SKM-1 treated with dmso at 0.1 percent for 144 hours (cell line): ENCODE measurements at regions not wholly inside any gene's neighbourhood (a gene's known extent, or its start where the extent isn't known, plus 50 kb on each side); places are given as distances from the start of the nearest gene placed in this dataset.
"Not testable (repeated sequence)": the region's sequence is repeated elsewhere in the genome, so short reads cannot be mapped to it uniquely, and the experiment has no call there.

Source experiments
- DNase-seq: peaks from one replicate; lab custom pipeline; 2025; ENCODE audit not compliant: unreplicated experiment; lab: John Stamatoyannopoulos, UW

DNA sequence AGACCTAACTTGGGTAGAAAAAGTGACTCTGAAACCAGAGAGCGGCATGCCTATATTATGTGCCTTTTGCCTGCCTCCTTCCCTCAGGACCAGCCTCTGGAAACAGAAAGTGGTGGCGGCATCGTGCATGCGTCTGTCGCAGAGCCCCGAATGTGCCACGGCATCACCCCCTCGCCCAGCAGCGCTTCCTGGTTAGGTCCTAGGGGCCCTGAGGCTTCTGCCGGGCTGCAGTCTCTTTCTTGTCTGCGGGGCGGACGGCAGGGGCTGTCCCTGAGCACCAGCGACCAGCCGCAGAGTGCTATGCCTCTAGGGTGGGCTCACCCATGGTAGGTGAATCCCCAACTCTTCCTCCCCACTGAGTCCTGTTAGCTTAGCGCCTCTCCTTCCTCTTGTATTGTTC lies 68.7 kb downstream of the VSIG4 start:
- DNase-seq, result no peak

DNA sequence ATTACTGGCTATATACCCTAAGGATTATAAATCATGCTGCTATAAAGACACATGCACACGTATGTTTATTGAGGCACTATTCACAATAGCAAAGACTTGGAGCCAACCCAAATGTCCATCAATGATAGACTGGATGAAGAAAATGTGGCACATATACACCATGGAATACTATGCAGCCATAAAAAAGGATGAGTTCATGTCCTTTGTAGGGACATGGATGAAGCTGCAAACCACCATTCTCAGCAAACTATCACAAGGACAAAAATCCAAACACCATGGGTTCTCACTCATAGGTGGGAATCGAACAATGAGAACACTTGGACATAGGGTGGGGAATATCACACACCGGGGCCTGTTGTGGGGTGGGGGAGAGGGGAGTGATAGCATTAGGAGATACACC lies 72.7 kb downstream of the VSIG4 start:
- not testable (repeated sequence) for DNase-seq

GRCh38 chrX:65961714-65962113 lies 78.2 kb downstream of the VSIG4 start:
- DNase-seq, result no peak

DNA sequence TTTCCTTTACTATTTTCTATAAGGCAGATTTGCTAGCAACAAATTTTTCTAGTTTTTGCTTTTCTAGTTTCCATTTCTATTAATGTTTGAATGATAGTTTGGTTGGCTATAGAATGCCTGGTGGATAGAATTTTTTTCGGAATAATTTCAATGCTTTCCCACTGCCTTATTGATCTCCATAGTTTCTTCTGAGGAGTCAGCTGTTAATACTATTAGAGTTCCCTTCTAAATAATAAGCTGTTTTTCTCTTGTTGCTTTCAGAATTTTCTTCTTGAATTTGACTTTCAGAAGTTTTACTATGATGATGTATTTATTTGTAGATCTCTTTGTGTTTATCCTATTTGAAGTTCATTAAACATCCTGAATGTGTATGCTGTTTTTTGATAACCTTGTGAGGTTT lies 91.8 kb downstream of the VSIG4 start:
- DNase-seq, result no peak

DNA sequence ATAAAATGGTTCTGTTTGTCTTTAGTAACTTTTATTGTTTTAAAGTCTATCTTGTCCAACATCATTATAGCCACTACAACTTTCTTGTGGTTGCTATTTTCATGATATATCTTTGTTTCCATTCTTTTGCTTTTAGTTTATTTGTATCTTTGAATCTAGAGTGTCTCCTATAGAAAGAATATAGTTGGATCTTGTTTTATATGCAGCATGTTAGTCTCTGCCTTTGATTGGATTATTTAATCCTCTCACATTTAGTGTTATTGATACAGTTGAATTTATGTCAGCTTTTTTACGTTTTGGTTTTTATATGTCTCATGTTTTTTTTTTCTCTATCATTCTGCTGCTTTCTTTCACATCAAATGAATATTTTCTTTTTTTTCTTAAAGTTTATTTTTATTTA lies 98.1 kb downstream of the VSIG4 start:
- DNase-seq, result no peak

DNA sequence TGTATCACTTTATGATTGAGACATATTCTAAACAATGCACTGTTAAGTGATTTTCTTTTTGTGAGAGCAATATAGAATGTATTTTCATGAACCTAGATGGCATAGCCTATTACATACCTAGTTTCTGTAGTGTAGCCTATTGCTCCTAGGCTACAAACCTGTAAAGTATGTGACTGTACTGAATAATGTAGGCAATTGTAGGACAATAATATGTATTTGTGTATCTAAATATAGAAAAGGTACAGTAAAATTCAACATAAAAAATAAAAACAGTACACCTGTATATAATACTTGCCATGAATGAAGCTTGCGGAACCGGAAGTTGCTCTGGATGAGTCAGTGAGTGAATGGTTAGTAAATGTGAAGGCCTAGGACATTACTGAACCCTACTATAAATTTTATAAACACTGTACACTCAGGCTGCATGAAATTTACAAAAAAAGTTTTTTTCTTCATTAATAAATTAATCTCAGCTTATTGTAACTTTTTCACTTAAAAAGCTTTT lies 106.7 kb downstream of the VSIG4 start:
- DNase-seq, result no peak

DNA sequence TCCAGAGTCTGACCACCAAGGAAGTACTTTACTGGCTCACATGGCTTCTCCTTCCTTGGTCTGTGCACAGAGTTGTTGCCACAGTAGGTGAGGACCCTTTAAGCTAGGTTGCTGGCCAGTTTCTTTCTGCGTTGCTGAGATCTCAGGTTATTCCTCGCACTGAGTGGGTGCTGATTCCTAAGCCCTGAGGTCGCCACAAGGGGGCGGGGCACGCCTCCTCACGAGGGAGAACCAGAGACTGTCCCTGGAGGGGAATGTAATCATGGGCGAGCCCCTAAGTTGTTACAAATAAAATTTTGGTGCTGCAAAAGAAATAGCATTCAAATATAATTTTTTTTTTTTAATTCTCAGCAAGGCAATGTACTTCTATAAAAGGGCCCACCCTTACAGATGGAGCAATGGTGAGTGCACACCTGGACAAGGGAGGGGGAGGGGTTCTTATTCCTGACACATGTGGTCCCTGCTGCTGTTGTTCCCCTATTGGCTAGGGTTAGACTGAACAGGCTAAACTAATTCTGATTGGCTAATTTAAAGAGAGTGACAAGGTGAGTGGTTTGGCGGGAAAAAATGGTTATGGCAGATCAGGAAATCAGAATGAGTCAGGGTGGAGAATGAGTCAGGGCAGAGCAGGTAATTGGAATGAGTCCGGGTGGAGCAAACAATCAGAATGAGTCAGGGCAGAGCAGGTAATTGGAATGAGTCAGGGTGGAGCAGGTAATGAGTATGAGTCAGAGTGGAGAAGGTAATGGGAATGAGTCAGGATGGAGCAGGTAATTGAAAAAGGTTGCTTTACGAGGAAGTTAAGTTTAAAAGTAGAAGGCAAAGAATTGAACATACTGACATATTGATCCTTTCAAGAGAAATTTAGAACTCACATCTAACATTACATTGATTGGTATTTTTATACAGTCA lies 107.5 kb downstream of the VSIG4 start:
- no peak for DNase-seq

GRCh38 chrX:65928522-65928921 lies 111.4 kb downstream of the VSIG4 start:
- DNase-seq, result no peak

DNA sequence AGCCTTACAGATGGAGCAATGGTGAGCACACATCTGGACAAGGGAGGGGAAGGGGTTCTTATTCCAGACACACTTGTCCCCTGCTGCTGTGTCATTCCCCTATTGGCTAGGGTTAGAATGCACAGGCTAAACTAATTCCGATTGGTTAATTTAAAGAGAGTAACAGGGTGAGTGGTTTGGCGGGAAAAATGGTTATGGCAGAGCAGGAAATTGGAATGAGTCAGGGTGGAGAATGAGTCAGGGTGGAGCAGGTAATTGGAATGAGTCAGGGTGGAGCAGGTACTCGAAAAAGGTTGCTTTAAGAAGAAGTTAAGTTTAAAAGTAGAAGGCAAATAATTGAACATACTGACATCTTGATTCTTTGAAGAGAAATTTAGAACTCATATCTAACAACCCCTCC lies 112.5 kb downstream of the VSIG4 start:
- not testable (repeated sequence) for DNase-seq

DNA sequence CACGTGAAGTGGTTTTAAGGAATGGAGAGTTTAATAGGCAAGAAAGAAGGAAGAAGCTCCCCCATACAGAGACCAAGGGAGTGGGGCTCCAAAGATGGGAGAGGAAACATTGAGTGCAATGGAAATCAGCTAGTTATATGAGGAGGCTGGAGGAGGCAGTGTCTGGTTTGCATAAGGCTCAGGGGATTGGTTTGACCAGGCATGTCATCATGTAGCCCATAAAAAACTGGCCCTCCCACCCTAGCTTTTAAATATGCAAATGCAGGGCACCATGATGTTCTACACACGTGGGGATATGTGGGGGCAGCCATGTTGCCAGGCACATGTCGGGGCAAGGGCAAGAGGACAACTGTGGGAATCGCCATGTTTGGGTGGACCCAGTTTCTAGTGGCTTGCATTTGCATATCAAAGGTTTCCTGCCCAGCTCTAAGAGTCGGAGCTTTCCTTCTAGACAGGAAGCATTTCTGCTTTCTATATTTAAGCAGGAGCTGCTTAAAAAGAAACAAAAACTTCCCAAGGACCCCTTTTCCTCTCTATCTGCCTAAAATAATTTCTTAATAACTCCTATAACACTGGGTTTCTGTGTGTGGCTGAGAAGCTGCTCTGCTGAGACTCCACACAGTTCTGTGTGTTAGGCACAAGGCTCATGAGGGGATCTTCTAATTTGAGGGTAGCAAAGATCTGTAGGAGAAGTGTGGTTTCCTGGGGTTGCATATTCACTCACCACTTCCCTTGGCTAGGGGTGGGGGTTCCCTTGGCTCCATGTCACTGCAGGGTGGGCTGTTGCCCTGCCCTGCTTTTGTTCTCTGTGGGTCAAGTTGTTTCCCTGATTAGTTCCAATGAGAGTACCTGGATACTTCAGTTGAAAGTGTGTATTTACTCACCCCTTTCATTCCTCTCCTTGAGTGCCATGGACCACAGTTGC lies 113.5 kb downstream of the VSIG4 start:
- no peak for DNase-seq

- no peak for DNase-seq
Observed at GRCh38 chrX:65925592-65925991, 114.3 kb downstream of the VSIG4 start.

- DNase-seq, result no peak
Observed at GRCh38 chrX:65925005-65925404, 114.9 kb downstream of the VSIG4 start.

- DNase-seq, result no peak
Observed at GRCh38 chrX:65921363-65921762, 118.5 kb downstream of the VSIG4 start.

DNA sequence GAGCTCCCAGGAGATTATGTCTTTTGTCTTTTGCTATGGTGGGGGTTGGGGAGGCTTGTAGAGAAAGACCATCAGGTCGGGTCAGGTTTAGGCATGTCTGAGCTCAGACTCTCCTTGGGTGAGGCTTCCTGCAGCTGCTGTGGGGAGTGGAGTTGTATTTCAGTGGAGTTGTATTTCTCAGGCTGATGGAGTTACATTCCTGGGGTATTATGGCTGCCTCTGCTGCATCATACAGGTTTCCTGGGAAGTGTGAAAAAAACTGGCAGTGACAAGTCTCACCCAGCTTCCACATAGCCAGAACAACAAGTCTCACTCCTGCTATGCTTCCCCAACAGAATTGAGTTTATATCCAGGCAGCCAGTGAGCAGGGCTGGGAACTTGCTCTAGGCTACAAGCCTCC lies 119.3 kb downstream of the VSIG4 start:
- DNase-seq, result no peak

DNA sequence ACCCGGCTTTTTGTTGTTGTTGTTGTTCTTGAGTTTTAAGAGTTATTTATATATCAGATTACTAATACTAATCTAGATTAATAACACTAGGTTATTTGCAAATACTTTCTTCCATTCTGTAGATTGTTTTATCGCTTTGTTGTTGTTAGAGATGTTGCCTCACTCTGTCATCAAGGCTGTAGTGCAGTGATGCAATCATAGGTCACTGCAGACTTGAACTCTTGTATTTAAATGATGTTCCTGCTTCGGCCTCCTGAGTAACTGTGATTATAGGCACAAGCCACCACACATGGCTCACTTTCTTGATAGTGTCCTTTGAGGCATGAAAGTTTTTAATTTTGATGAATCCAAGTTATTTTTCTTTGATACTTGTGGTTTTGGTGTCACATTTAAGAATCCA lies 129.0 kb downstream of the VSIG4 start:
- no peak for DNase-seq

DNA sequence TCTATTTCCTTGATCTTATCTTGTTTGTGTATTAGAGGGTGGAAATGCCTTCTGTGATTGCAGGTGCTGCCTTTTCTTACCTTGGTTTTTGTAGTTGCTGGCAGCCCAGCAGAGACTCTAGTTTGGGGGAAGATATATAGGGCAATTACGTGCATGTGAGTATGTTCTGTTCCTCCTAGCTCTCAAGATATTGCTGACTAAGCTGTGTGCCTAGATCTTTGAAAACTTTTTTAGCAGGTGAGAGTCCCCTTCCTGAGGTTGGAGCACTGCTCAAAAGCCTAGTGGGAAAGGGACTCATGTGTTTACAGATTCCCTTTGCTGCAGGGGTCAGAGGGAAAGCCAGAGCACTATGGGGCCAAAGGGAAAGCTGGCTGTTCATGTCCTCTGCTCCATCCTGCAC lies 136.1 kb downstream of the VSIG4 start:
- DNase-seq, result no peak

- DNase-seq, result no peak
Observed at GRCh38 chrX:65902011-65902410, 137.9 kb downstream of the VSIG4 start.

DNA sequence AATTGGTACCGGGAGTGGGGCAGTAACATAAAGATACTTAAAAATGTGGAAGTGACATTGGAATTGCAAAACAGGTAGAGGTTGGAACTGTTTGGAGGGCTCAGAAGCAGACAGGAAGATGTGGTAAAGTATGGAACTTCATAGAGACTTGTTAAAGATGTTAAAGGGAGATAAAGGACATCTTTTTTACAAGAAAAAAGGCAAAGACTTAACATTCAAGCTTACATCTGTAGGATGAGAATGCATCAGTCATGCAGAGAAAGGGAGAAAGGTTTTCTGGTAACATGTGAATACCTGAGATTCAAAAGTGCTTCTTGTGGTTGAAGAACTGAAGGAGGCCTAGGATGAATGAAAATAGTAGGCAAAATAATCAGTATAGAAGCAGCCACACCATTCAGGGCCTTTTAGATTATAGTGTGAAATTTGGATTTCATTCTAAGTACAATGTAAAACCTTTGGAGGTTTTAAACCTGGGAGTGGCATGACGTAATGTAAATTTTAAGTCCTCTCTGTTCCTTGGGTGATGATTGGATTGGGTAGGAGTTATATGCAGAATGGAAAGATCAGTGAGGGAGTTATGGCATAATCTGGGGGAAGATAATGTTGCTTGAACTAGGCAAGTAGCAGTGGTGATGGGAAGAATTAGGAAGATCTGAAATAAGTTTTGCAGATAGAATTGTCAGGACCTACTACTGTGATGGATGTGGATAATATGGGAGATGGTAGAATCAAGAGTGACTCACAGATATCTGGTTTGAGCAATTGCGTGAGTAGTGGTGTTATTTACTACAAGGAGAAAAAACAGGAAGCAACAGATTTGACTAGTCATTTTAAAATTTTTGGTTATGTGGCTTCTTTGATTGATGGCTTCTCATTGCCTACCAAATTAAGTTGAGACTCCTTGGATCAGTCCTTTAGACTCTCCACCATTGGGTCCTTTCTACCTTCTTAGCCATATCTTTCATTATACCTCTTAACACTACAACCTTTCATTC lies 138.7 kb downstream of the VSIG4 start:
- DNase-seq, result no peak

GRCh38 chrX:65894133-65894532 lies 145.7 kb downstream of the VSIG4 start:
- no peak for DNase-seq

- DNase-seq, result not testable (repeated sequence)
Observed at GRCh38 chrX:65891817-65892216, 148.1 kb downstream of the VSIG4 start.
